GM23338 (cell line): ENCODE measurements at regions not wholly inside any gene's neighbourhood (a gene's known extent, or its start where the extent isn't known, plus 50 kb on each side); places are given as distances from the start of the nearest gene placed in this dataset.

Experiments
- ATAC-seq: fragments of 200-7000 bp; cut with Tn5 transposase; 3 replicates; pipeline ENCODE4 v1.9.1; 2020
- DNase-seq: peaks from one replicate; pipeline ENCODE4 v3.0.0-alpha.2; 2015; ENCODE audit warnings: low spot score
- H2AFZ ChIP-seq: fragments of 200-600 bp; sonication (generic); 2 replicates; pipeline ENCODE4 v1.8.0; 2016; ENCODE audit warnings: antibody characterized with exemption, mild to moderate bottlenecking, moderate library complexity
- H3F3A ChIP-seq: fragments of 200-600 bp; sonication (generic); replicated peaks from 2 replicates; pipeline ENCODE4 v1.8.0; 2017; ENCODE audit warnings: antibody characterized with exemption, mixed run types, low read depth
- H3K27ac ChIP-seq: fragments of 200-600 bp; sonication (generic); 2 replicates; pipeline ENCODE4 v1.6.1; 2016; ENCODE audit warnings: low read depth
- H3K27me3 ChIP-seq: fragments of 200-600 bp; sonication (generic); 2 replicates; pipeline ENCODE4 v1.8.0; 2016; ENCODE audit warnings: mild to moderate bottlenecking, mixed run types, moderate library complexity; ENCODE audit not compliant: insufficient read depth
- H3K36me3 ChIP-seq: fragments of 200-600 bp; sonication (generic); 2 replicates; pipeline ENCODE4 v1.8.0; 2016; ENCODE audit warnings: mild to moderate bottlenecking; ENCODE audit not compliant: insufficient read depth
- H3K4me1 ChIP-seq: fragments of 200-600 bp; sonication (generic); 2 replicates; pipeline ENCODE4 v1.8.0; 2016; ENCODE audit warnings: mild to moderate bottlenecking, moderate library complexity; ENCODE audit not compliant: insufficient read depth
- H3K4me2 ChIP-seq: fragments of 200-600 bp; sonication (generic); 2 replicates; pipeline ENCODE4 v1.7.1; 2017; ENCODE audit warnings: mixed run types
- H3K4me3 ChIP-seq: fragments of 200-600 bp; sonication (generic); 2 replicates; pipeline ENCODE4 v1.6.1; 2016; ENCODE audit warnings: mixed run types
- H3K79me2 ChIP-seq: fragments of 200-600 bp; sonication (generic); replicated peaks from 2 replicates; pipeline ENCODE4 v1.8.0; 2017; ENCODE audit warnings: mild to moderate bottlenecking; ENCODE audit not compliant: insufficient read depth
- H3K9me2 ChIP-seq: fragments of 200-600 bp; sonication (generic); 2 replicates; pipeline ENCODE4 v1.8.0; 2017; ENCODE audit not compliant: insufficient read depth
- H4K20me1 ChIP-seq: fragments of 200-600 bp; sonication (generic); replicated peaks from 2 replicates; pipeline ENCODE4 v1.8.0; 2017; ENCODE audit warnings: mild to moderate bottlenecking; ENCODE audit not compliant: insufficient read depth
- H3K27ac Mint-ChIP-seq: 2 replicates; pipeline ENCODE4 v1.8.0; 2020; ENCODE audit warnings: inconsistent platforms, mild to moderate bottlenecking, moderate library complexity, mixed read lengths
- H3K27me3 Mint-ChIP-seq: 3 replicates; pipeline ENCODE4 v1.8.0; 2022; ENCODE audit warnings: low read depth, mild to moderate bottlenecking, moderate library complexity, mixed read lengths, inconsistent platforms; ENCODE audit not compliant: insufficient read depth, poor library complexity
- H3K36me3 Mint-ChIP-seq: 3 replicates; pipeline ENCODE4 v1.8.0; 2021; ENCODE audit warnings: low read depth, mild to moderate bottlenecking, inconsistent platforms, moderate library complexity, mixed read lengths
- H3K4me1 Mint-ChIP-seq: 3 replicates; pipeline ENCODE4 v1.8.0; 2020; ENCODE audit warnings: mild to moderate bottlenecking, inconsistent platforms, mixed read lengths
- H3K4me3 Mint-ChIP-seq: 3 replicates; pipeline ENCODE4 v1.8.0; 2021; ENCODE audit warnings: moderate library complexity, mild to moderate bottlenecking, inconsistent platforms, mixed read lengths
- H3K9me3 Mint-ChIP-seq: 3 replicates; pipeline ENCODE4 v1.8.0; 2020; ENCODE audit warnings: moderate library complexity, mild to moderate bottlenecking, inconsistent platforms, mixed read lengths
- CREB1 ChIP-seq: fragments of 250-450 bp; sonication (Bioruptor Pico); IDR thresholded peaks from 2 replicates; pipeline ENCODE4 v1.5.0; 2020; ENCODE audit warnings: low read depth, mild to moderate bottlenecking, moderate library complexity
- EZH2phosphoT487 ChIP-seq: fragments of 200-600 bp; sonication (generic); IDR thresholded peaks from one replicate; pipeline ENCODE4 v1.8.1; 2018; ENCODE audit warnings: antibody characterized with exemption; ENCODE audit not compliant: unreplicated experiment
- JUNB ChIP-seq: IDR thresholded peaks from one replicate; pipeline ENCODE4 v1.6.1; 2016; ENCODE audit warnings: antibody characterized with exemption; ENCODE audit not compliant: unreplicated experiment
- NANOG ChIP-seq: IDR thresholded peaks from 2 replicates; pipeline ENCODE4 v1.6.1; 2016; ENCODE audit warnings: antibody characterized with exemption, borderline replicate concordance
- STAT1 ChIP-seq: IDR thresholded peaks from one replicate; pipeline ENCODE4 v1.6.1; 2016; ENCODE audit warnings: antibody characterized with exemption; ENCODE audit not compliant: unreplicated experiment
- ZNF114 ChIP-seq: fragments of 250-450 bp; sonication (Bioruptor Pico); IDR thresholded peaks from 2 replicates; pipeline ENCODE4 v1.5.0; 2020; ENCODE audit warnings: mild to moderate bottlenecking, moderate library complexity
- ZNF462 ChIP-seq: fragments of 250-450 bp; sonication (Bioruptor Pico); IDR thresholded peaks from 2 replicates; pipeline ENCODE4 v1.5.0; 2020; ENCODE audit warnings: mild to moderate bottlenecking, moderate library complexity

GRCh38 chr18:2096551-2096950 lies 474.8 kb downstream of the METTL4 start:
- H3K4me3 ChIP-seq = no peak overlapping the region

More at GRCh38 chr18:2096551-2096950, 474.8 kb downstream of the METTL4 start:
- no peak overlapping the region for H3K27ac Mint-ChIP-seq
- H3K36me3 ChIP-seq = no peaks in the 10 kb centered on the region
- no peak overlapping the region for H2AFZ ChIP-seq
- H3K4me1 Mint-ChIP-seq = peaks cover 7% of the 10 kb centered on the region
- no peak for ATAC-seq
- no peaks in the 10 kb centered on the region for H3K27me3 Mint-ChIP-seq
- H3K9me2 ChIP-seq = peaks cover 4% of the 10 kb centered on the region; the same call in 1 of the 2 replicates
- no peak overlapping the region for H3K27ac ChIP-seq
- H3K4me2 ChIP-seq = no peak overlapping the region
- no peaks in the 10 kb centered on the region for H3F3A ChIP-seq
- H3K4me3 Mint-ChIP-seq = no peak overlapping the region
- peaks cover 3% of the 10 kb centered on the region; the same call in 1 of the 3 replicates for H3K9me3 Mint-ChIP-seq
- no peaks in the 10 kb centered on the region for H4K20me1 ChIP-seq
- DNase-seq = peak; percentile 55
- no peak for TF ChIP-seq ZNF114 (CRISPR knock-in tag)
- TF ChIP-seq JUNB = no peak
- no peak for TF ChIP-seq CREB1 (CRISPR knock-in tag)
- TF ChIP-seq EZH2phosphoT487 = no peak
- no peak for TF ChIP-seq ZNF462 (CRISPR knock-in tag)
- no peak for TF ChIP-seq STAT1
- TF ChIP-seq NANOG = no peak
- H3K27me3 ChIP-seq = no peaks in the 10 kb centered on the region
- H3K4me1 ChIP-seq = no peaks in the 10 kb centered on the region
- no peaks in the 10 kb centered on the region for H3K36me3 Mint-ChIP-seq
- no peaks in the 10 kb centered on the region for H3K79me2 ChIP-seq
